H9 (cell line): ENCODE measurements at regions not wholly inside any gene's neighbourhood (a gene's known extent, or its start where the extent isn't known, plus 50 kb on each side); places are given as distances from the start of the nearest gene placed in this dataset.

Experiments used
- DNase-seq: peaks from one replicate; pipeline ENCODE4 v3.0.0-alpha.2; 2017
- H2AFZ ChIP-seq: one replicate; pipeline ENCODE4 v1.6.1; 2013; ENCODE audit warnings: mild to moderate bottlenecking, low read length, control low read depth, moderate library complexity
- H2AK5ac ChIP-seq: 2 replicates; pipeline ENCODE4 v1.6.1; 2013; ENCODE audit warnings: low read length, control low read depth, mixed read lengths; ENCODE audit not compliant: insufficient read length
- H2BK120ac ChIP-seq: one replicate; pipeline ENCODE4 v1.6.1; 2013; ENCODE audit warnings: low read depth, mild to moderate bottlenecking, low read length, control low read depth, inconsistent platforms; ENCODE audit not compliant: poor library complexity, severe bottlenecking
- H2BK12ac ChIP-seq: 2 replicates; pipeline ENCODE4 v1.6.1; 2013; ENCODE audit warnings: low read length, control low read depth, mixed read lengths, low read depth; ENCODE audit not compliant: insufficient read length
- H2BK15ac ChIP-seq: 2 replicates; pipeline ENCODE4 v1.6.1; 2013; ENCODE audit warnings: low read depth, low read length, control low read depth
- H2BK20ac ChIP-seq: one replicate; pipeline ENCODE4 v1.6.1; 2013; ENCODE audit warnings: low read depth, mild to moderate bottlenecking, low read length, control low read depth, inconsistent platforms; ENCODE audit not compliant: poor library complexity, severe bottlenecking
- H2BK5ac ChIP-seq: 2 replicates; pipeline ENCODE4 v1.6.1; 2013; ENCODE audit warnings: low read length, control low read depth, mixed read lengths; ENCODE audit not compliant: insufficient read length
- H3K14ac ChIP-seq: 2 replicates; pipeline ENCODE4 v1.6.1; 2013; ENCODE audit warnings: low read length, control low read depth; ENCODE audit not compliant: insufficient read depth
- H3K18ac ChIP-seq: 2 replicates; pipeline ENCODE4 v1.6.1; 2013; ENCODE audit warnings: low read depth, mild to moderate bottlenecking, mixed read lengths, low read length, control low read depth; ENCODE audit not compliant: insufficient read length
- H3K23ac ChIP-seq: 2 replicates; pipeline ENCODE4 v1.6.1; 2013; ENCODE audit warnings: low read length, control low read depth, mixed read lengths, low read depth; ENCODE audit not compliant: insufficient read length
- H3K23me2 ChIP-seq: 2 replicates; pipeline ENCODE4 v1.6.1; 2013; ENCODE audit warnings: low read depth, mild to moderate bottlenecking, mixed read lengths, low read length, control low read depth; ENCODE audit not compliant: insufficient read length, poor library complexity, severe bottlenecking
- H3K27ac ChIP-seq: 2 replicates; pipeline ENCODE4 v1.5.1; 2013; ENCODE audit warnings: low read length, control low read depth, mixed read lengths, low read depth; ENCODE audit not compliant: insufficient read length
- H3K27me3 ChIP-seq: 2 replicates; pipeline ENCODE4 v1.6.1; 2013; ENCODE audit warnings: low read length, control low read depth, inconsistent platforms; ENCODE audit not compliant: insufficient read depth
- H3K4ac ChIP-seq: 2 replicates; pipeline ENCODE4 v1.6.1; 2013; ENCODE audit warnings: low read depth, mild to moderate bottlenecking, control low read depth, inconsistent platforms, low read length, moderate library complexity
- H3K4me1 ChIP-seq: 2 replicates; pipeline ENCODE4 v1.6.1; 2013; ENCODE audit warnings: low read length, control low read depth, inconsistent platforms; ENCODE audit not compliant: insufficient read depth
- H3K4me2 ChIP-seq: 2 replicates; pipeline ENCODE4 v1.6.1; 2013; ENCODE audit warnings: low read length, control low read depth, mixed read lengths; ENCODE audit not compliant: insufficient read length, insufficient read depth
- H3K56ac ChIP-seq: 2 replicates; pipeline ENCODE4 v1.6.1; 2013; ENCODE audit warnings: low read depth, mild to moderate bottlenecking, mixed read lengths, low read length, control low read depth; ENCODE audit not compliant: insufficient read length
- H3K79me1 ChIP-seq: 2 replicates; pipeline ENCODE4 v1.6.1; 2013; ENCODE audit warnings: low read depth, mild to moderate bottlenecking, moderate library complexity, low read length, control low read depth, inconsistent platforms; ENCODE audit not compliant: insufficient read depth, poor library complexity, severe bottlenecking
- H3K79me2 ChIP-seq: 2 replicates; pipeline ENCODE4 v1.6.1; 2013; ENCODE audit warnings: low read length, control low read depth, inconsistent platforms; ENCODE audit not compliant: insufficient read depth
- H3K9ac ChIP-seq: 2 replicates; pipeline ENCODE4 v1.6.1; 2013; ENCODE audit warnings: low read length, control low read depth, mixed read lengths; ENCODE audit not compliant: insufficient read length; ENCODE audit errors: extremely low read depth
- H3K9me3 ChIP-seq: one replicate; pipeline ENCODE4 v1.6.1; 2013; ENCODE audit warnings: low read depth, low read length, inconsistent platforms; ENCODE audit not compliant: control insufficient read depth
- H3T11ph ChIP-seq: one replicate; pipeline ENCODE4 v1.6.1; 2013; ENCODE audit warnings: mild to moderate bottlenecking, low read length, control low read depth, inconsistent platforms
- H4K20me1 ChIP-seq: one replicate; pipeline ENCODE4 v1.6.1; 2013; ENCODE audit not compliant: control insufficient read depth, insufficient read length, insufficient read depth
- H4K5ac ChIP-seq: 2 replicates; pipeline ENCODE4 v1.6.1; 2013; ENCODE audit warnings: low read depth, mild to moderate bottlenecking, mixed read lengths, low read length, control low read depth; ENCODE audit not compliant: insufficient read length
- H4K8ac ChIP-seq: replicated peaks from 2 replicates; pipeline ENCODE4 v1.6.1; 2013; ENCODE audit warnings: low read length, control low read depth, mixed read lengths, low read depth; ENCODE audit not compliant: insufficient read length
- H4K91ac ChIP-seq: 2 replicates; pipeline ENCODE4 v1.6.1; 2013; ENCODE audit warnings: low read depth, mild to moderate bottlenecking, moderate library complexity, mixed read lengths, low read length, control low read depth; ENCODE audit not compliant: insufficient read length
- H3K27ac Mint-ChIP-seq, 3 experiments: 2 replicates in 2 of 3; 3 replicates in 1 of 3; pipeline ENCODE4 v1.8.0; 2020 to 2021; ENCODE audit warnings: mixed read lengths in 3 of 3, mild to moderate bottlenecking in 1 of 3, moderate library complexity in 1 of 3
- H3K27me3 Mint-ChIP-seq: 2 replicates; pipeline ENCODE4 v1.8.0; 2021; ENCODE audit warnings: low read depth, mild to moderate bottlenecking, moderate library complexity, mixed read lengths
- H3K36me3 Mint-ChIP-seq, 3 experiments: 2 replicates in 2 of 3; 3 replicates in 1 of 3; pipeline ENCODE4 v1.8.0; 2020 to 2021; ENCODE audit warnings: low read depth in 3 of 3, mixed read lengths in 3 of 3; ENCODE audit not compliant: insufficient read depth in 1 of 3
- H3K4me1 Mint-ChIP-seq, 2 experiments: 2 replicates each; pipeline ENCODE4 v1.8.0; 2020; ENCODE audit warnings: mixed read lengths in 2 of 2
- H3K4me3 Mint-ChIP-seq, 2 experiments: 2 replicates in 1 of 2; 3 replicates in 1 of 2; pipeline ENCODE4 v1.8.0; 2020 to 2021; ENCODE audit warnings: mild to moderate bottlenecking in 2 of 2, mixed read lengths in 2 of 2, moderate library complexity in 1 of 2
- H3K9me3 Mint-ChIP-seq, 2 experiments: 2 replicates in 1 of 2; 3 replicates in 1 of 2; pipeline ENCODE4 v1.8.0; 2020; ENCODE audit warnings: mild to moderate bottlenecking in 2 of 2, mixed read lengths in 2 of 2, moderate library complexity in 1 of 2
- TF ChIP-seq, protein P1 (sequence below): fragments of 200-600 bp; sonication (generic); conservative IDR thresholded peaks from 3 replicates; pipeline ENCODE4 v1.8.0; 2021; ENCODE audit warnings: antibody characterized with exemption, mild to moderate bottlenecking

GRCh38 chr2:167575276-167575675 lies 672.1 kb downstream of the STK39 start:
- Histone ChIP-seq H3T11ph (no peak overlapping the region), H3K4me2 (no peak overlapping the region), H4K8ac (no peak overlapping the region), H3K4me1 (no peaks in the 10 kb centered on the region), H3K79me2 (no peaks in the 10 kb centered on the region), H2AFZ (no peak overlapping the region), H3K18ac (no peak overlapping the region), H3K56ac (no peak overlapping the region), H3K27me3 (no peaks in the 10 kb centered on the region), H3K27ac (no peak overlapping the region), H3K23me2 (no peaks in the 10 kb centered on the region), H3K4ac (no peak overlapping the region), H2AK5ac (no peak overlapping the region), H2BK5ac (no peak overlapping the region), H4K91ac (no peak overlapping the region), H4K5ac (no peak overlapping the region), H2BK12ac (no peak overlapping the region), H3K9ac (no peak overlapping the region), H3K14ac (no peak overlapping the region), H2BK120ac (no peak overlapping the region), H3K9me3 (no peaks in the 10 kb centered on the region), H2BK15ac (no peak overlapping the region), H3K79me1 (no peaks in the 10 kb centered on the region), H3K23ac (no peak overlapping the region), H4K20me1 (no peaks in the 10 kb centered on the region), H2BK20ac (no peak overlapping the region)
- Mint-ChIP-seq H3K27me3 (no peaks in the 10 kb centered on the region), H3K27ac (no peak overlapping the region), H3K4me1 (peaks cover 6 to 9% of the 10 kb centered on the region in 2 experiments; a peak in 3 of 4 replicates), H3K36me3 (no peaks in the 10 kb centered on the region; a peak in 1 of 7 replicates), H3K9me3 (no peaks in the 10 kb centered on the region), H3K4me3 (no peak overlapping the region)
- DNase-seq, result no peak
- TF ChIP-seq, protein P1, sequence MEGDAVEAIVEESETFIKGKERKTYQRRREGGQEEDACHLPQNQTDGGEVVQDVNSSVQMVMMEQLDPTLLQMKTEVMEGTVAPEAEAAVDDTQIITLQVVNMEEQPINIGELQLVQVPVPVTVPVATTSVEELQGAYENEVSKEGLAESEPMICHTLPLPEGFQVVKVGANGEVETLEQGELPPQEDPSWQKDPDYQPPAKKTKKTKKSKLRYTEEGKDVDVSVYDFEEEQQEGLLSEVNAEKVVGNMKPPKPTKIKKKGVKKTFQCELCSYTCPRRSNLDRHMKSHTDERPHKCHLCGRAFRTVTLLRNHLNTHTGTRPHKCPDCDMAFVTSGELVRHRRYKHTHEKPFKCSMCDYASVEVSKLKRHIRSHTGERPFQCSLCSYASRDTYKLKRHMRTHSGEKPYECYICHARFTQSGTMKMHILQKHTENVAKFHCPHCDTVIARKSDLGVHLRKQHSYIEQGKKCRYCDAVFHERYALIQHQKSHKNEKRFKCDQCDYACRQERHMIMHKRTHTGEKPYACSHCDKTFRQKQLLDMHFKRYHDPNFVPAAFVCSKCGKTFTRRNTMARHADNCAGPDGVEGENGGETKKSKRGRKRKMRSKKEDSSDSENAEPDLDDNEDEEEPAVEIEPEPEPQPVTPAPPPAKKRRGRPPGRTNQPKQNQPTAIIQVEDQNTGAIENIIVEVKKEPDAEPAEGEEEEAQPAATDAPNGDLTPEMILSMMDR, result no peak
